Renal pelvis (tissue), 1 donor: ENCODE measurements at regions not wholly inside any gene's neighbourhood (a gene's known extent, or its start where the extent isn't known, plus 50 kb on each side); places are given as distances from the start of the nearest gene placed in this dataset.

Experiments used
- DNase-seq: peaks from one replicate; pipeline ENCODE4 v3.0.0-alpha.2; 2013

- DNase-seq, result no peak
These were observed 57.3 kb upstream of the PPP1CB start for GRCh38 chr2:28694364-28694763.

DNA sequence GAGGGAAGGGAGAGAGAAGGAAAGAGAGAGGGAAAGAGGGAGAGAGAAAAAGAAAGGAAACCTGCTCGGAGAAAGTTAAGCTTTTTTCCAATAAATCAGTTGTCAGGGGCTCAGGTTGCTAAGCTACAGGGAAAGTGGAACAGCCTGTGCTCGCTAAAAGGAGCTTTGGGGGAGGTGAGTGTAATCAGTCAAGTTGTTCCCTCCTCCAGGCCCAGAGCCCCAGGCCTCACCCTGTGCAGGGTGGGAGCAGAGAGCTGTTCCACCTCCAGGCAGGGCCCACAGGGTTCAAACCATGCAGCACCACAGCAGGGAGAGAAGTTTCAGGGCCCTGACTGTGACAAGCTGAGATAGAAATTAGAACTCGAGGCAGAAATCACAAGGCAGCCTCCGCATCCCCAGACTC, 56.4 kb upstream of the PPP1CB start:
- peak; percentile 80 for DNase-seq

DNA sequence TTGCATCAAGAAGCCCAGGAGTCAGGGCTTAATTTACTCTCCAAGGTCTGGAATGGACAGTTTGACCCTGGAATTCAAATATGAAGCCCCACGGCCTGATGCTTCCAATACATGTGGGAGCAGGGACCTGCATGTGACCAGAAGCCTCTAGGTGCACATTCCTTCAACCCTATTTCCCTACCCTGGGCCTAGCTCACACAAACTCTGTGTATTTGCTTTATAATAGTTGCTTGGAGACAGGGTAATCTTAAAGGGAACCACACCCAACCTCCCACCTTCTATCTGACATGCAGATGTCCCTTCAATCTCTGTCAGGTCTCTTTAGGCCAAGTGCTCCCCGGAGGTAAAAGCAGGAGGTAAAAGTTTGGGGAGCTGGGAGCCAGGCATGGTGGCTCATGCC, 55.4 kb upstream of the PPP1CB start:
- no peak for DNase-seq

GRCh38 chr2:28697602-28698149, 54.0 kb upstream of the PPP1CB start:
- no peak for DNase-seq

GRCh38 chr2:28698545-28698944, 53.1 kb upstream of the PPP1CB start:
- DNase-seq, result no peak
